ENCODE measurements at regions not wholly inside any gene's neighbourhood (a gene's known extent, or its start where the extent isn't known, plus 50 kb on each side); places are given as distances from the start of the nearest gene placed in this dataset.
A peak's percentile ranks its signal among the peaks of the same experiment; 100 is the strongest.
"Not testable (repeated sequence)": the region's sequence is repeated elsewhere in the genome, so short reads cannot be mapped to it uniquely, and the experiment has no call there.

DNA sequence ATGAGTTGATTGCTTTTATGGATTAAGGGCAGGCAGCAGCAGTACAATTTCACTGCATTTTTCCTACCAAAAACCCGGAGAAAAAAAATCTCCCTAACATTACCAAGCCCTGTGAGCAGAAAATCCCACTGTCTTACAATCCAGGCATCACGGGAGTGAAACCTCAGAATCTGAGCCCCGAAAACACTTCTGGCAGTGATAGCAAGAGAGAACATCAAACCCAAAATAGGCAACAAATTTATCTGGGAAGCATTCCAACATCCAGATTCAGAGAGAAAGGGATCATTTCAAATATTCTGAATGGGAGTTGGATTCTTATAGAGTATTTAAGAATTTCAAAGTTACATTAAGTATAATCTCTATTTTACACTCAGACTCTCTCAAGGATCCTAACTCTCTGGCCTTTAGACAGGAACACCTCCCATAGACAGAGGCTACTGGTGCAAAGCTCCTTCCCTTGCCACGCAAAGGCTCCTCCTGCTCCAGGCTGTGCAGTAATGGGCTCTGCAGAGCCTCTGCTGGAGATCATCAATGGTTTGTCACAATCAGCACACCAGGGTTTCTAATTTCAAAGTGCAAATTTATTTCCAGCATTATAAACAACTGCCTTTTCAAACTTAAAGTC, 256.9 kb downstream of the PARM1 start:
- DNase-seq (ENCODE audit: low spot score), result no peak

- peak; percentile 38 for DNase-seq (ENCODE audit: low spot score)
These were observed 248.2 kb downstream of the PARM1 start for GRCh38 chr4:75180790-75181776.

GRCh38 chr4:75180217-75180616, 247.3 kb downstream of the PARM1 start:
- DNase-seq (ENCODE audit: low spot score), result no peak

GRCh38 chr4:75179510-75179909, 246.6 kb downstream of the PARM1 start:
- DNase-seq (ENCODE audit: low spot score), result no peak

- no peak for DNase-seq (ENCODE audit: low spot score)
These were observed 239.6 kb downstream of the PARM1 start for GRCh38 chr4:75172551-75172950.

DNA sequence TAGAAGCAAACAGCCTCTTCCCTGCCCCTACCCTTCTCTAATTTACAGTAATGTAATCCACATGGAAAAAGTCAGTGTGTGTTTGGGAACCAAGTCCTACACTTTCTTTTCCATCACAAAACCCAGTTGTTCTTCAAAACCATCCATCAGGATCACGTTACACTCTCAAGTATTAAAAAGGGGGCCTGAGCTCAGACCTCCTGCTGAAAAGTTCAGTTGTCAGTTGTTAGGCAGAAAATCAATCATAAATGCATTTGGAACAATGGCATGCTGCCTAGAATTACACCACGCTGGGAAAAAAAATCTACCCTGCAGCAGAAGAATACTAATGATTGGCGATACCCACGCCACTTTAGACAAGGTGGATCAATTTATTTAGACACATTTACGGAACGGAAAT, 236.5 kb downstream of the PARM1 start:
- no peak for DNase-seq (ENCODE audit: low spot score)

DNA sequence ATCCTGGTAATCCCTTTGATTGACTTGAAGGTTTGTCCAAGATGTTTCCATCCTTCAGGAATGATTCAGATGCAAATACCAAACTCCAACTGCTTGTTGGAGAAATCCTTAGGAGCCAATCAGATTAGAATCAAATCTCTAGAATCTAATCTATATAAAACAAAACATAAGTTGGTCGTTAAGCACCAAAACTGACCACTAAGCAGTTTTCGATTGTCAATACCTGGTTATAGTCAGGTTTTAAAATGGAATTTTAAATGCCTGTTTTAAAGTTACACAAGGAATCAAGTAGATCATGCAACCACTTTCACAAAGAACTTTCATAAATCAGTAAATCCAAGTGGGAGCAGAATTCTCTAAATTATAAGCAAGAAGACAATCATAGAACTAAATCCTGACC, 236.1 kb downstream of the PARM1 start:
- DNase-seq (ENCODE audit: low spot score), result no peak

GRCh38 chr4:75168548-75168947, 235.6 kb downstream of the PARM1 start:
- DNase-seq (ENCODE audit: low spot score), result no peak

DNA sequence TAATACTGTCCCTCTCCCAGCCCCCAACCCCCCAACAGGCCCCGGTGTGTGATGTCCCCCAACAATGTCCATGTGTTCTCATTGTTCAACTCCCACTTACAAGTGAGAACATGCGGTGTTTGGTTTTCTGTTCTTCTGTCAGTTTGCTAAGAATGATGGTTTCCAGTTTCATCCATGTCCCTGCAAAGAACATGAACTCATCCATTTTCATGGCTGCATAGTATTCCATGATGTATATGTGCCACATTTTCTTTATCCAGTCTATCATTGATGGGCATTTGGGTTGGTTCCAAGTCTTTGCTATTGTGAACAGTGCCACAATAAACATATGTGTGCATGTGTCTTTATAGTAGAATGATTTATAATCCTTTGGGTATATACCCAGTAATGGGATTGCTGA, 232.2 kb downstream of the PARM1 start:
- DNase-seq (ENCODE audit: low spot score), result not testable (repeated sequence)

DNA sequence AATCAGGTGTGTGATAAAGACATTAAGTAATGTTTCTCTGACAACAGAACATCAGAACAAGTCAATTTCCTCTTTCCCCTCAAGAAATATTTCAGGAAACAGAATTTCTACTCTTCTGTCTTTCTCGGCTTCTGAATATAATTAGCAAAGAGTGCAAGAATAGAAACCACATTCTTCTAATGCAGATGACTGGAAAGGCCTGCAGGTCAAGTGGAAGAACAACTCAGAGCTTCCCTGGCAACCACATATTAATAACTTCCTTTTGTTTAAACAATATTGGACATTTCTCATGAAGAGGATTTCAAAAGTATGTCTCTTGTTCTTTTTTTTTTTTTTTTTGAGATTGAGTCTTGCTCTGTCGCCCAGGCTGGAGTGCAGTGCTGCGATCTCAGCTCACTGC, 225.5 kb downstream of the PARM1 start:
- DNase-seq (ENCODE audit: low spot score), result no peak

- DNase-seq (ENCODE audit: low spot score), result no peak
These were observed 222.1 kb downstream of the PARM1 start for GRCh38 chr4:75154994-75155393.

DNA sequence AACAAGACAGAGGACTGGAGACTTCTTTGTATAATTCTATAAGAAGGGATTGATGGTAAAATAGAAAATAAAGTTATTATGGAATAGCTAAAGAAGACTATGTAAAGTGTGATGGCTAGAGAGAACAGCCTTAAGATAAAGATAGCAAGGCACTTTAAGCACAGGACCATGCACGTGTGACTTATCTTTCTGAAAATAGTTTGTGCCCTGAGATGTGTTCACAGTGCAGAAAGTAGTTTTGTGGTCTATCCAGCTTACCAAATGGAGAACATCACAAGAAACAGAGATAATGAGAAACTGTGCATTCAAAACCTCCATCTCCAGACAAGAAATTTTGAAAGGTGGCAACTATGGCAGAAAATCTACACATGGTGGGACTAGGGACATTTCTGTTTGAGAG, 213.3 kb downstream of the PARM1 start:
- no peak for DNase-seq (ENCODE audit: low spot score)

DNA sequence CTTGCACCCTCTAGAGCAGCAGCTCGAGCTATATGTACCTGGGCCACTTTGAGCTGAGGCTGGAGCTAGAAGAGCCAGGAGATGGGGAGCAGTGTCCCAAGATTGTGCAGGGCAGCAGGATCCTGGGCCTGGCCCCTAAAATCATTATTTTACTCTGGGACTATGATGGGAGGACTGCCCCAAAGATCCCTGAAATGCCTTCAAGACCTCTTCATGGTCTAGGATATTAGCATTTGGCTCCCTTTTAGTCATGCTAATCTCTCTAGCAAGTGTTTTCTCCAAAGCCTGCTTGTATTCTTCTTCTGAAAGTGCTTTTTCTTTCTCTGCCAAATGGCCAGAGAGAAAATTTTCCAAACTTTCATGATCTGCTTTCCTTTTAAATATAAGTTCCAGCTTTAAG, 211.6 kb downstream of the PARM1 start:
- DNase-seq (ENCODE audit: low spot score), result no peak

DNA sequence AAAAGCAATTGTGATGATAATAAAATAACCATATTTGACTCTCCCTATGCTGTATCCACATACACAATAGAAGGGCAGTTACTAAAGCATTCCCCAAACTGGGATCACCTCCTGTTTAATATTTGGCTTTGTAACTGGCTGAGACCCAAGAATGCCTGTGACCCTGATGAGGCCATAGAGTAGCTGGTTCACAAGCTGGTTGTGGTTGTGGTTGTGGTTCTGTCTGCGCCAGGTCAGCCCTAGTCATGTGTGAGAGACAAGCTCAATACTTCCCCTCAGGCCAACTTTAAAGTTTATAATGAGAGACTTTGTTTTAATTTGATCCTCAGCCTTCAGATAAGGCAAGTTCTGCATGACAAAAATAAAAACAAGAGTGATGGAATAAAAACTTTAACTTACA, 209.9 kb downstream of the PARM1 start:
- no peak for DNase-seq (ENCODE audit: low spot score)

DNA sequence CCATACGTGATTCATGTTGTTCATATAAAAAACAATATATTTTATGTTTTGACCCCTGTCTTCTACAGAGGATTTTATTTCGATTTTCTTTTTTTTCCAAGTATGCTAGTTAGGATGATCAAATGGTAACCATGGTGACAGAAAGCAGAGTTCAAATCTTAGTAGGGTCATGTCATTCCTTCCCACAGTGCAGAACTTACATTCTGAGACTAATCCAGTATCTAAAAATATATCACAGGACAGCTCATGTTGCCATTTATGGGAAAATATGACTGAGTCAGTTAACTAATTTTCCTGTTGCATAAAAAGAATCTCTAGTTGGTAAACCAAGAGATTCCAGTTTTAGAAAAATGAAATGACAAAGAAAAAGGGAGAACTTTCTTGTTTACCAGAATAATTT, 209.5 kb downstream of the PARM1 start:
- no peak for DNase-seq (ENCODE audit: low spot score)

DNA sequence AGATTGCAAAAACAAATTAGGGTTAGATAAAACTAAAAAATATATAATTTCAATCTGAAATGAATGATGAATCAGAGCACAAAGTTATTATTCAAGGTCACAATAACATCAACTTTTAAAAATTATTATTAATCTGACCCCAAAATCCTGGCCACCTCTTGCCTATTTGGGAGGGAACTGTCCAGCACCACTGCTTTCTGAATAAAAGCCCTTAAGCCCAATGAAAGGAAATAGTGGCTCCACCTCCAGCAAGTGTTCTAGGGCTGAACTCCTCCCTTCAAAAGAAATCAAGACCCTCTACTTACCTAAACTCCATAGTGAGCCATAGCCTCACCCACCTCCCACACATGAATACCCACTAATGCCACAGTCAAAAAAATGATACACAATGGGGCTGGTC, 208.2 kb downstream of the PARM1 start:
- DNase-seq (ENCODE audit: low spot score), result no peak

DNA sequence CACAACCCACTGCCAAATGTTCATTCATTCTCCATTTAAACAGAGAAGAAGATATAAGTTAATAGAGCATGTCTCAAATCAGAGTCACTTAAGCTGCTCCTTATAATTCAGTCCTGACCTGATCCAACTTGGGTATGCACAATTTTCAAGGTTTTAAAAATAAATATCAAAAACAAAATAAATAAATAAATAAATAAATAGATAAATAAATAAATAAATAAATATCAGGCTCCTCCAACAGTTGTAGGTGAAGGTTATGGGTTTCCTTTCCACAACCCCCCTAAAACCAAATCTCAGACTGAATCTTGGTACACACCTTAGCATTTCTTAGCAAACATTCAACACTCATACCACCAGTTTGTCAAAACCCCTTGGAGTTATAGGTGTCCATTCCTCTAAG, 204.4 kb downstream of the PARM1 start:
- DNase-seq (ENCODE audit: low spot score), result no peak

DNA sequence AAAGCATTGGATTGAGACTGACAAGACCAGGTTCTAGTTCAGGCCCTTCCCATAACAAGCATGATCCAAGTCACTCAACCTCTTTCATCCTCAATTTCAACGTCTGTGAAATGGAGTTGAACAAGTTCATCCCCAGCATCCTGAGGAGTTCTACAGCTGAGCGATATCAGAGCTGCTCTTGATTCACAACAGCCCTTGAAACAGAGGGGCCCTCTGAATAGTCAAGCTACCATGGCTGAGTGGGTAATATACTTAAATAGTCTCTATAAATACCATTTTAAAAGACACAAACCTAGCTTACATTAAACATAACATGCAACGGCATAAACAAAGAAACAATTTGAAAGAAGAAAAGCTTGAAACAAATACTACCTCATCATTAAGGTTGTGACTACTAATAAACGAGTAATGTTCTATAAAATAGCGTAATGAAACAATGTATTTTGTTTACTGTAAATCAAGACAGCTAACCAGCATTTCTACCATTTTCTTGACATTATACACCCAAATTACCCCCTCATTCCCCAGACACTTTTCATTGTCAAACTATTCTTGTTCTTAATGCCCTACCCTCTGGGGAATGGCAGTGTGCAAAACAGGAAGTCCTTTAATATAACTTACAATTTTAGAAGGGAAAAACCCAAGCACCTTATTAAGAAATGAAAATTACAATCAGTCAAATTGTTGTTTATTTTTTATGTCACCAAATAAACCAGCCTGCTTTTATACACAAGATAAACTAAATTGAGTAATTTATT, 202.3 kb downstream of the PARM1 start:
- no peak for DNase-seq (ENCODE audit: low spot score)

- not testable (repeated sequence) for DNase-seq (ENCODE audit: low spot score)
These were observed 194.0 kb downstream of the PARM1 start for GRCh38 chr4:75126870-75127269.

- no peak for DNase-seq (ENCODE audit: low spot score)
These were observed 193.1 kb downstream of the PARM1 start for GRCh38 chr4:75126058-75126457.

- no peak for DNase-seq (ENCODE audit: low spot score)
These were observed 189.6 kb downstream of the PARM1 start for GRCh38 chr4:75122424-75123014.

GRCh38 chr4:75118739-75119138, 185.8 kb downstream of the PARM1 start:
- no peak for DNase-seq (ENCODE audit: low spot score)

Data from A172 (cell line).